Activated CD8-positive, alpha-beta T cell treated with anti-CD3 and anti-CD28 coated beads for 36 hours (primary cell): ENCODE measurements at regions not wholly inside any gene's neighbourhood (a gene's known extent, or its start where the extent isn't known, plus 50 kb on each side); places are given as distances from the start of the nearest gene placed in this dataset.

Source experiments
- ATAC-seq: fragments of 200-7000 bp; cut with Tn5 transposase; one replicate; pipeline ENCODE4 v1.10.0; 2021; ENCODE audit warnings: mild to moderate bottlenecking, moderate library complexity
- CTCF ChIA-PET: fragments of 350-600 bp; sonication (Branson Sonifier 250); formaldehyde crosslinking; loops from one replicate; lab custom pipeline; 2021; ENCODE audit warnings: antibody characterized with exemption; lab: Charles Lee
- POLR2A ChIA-PET: fragments of 350-600 bp; sonication (Branson Sonifier 250); formaldehyde crosslinking; loops from one replicate; lab custom pipeline; 2021; ENCODE audit warnings: antibody characterized with exemption; lab: Charles Lee
- DNase-seq: peaks from one replicate; pipeline ENCODE4 v3.0.0-alpha.2; 2020
- H3K27ac Mint-ChIP-seq: one replicate; pipeline ENCODE4 v1.8.0; 2021; ENCODE audit warnings: mild to moderate bottlenecking, mixed read lengths
- H3K27me3 Mint-ChIP-seq: one replicate; pipeline ENCODE4 v1.8.0; 2021; ENCODE audit warnings: mixed read lengths
- H3K36me3 Mint-ChIP-seq: one replicate; pipeline ENCODE4 v1.8.0; 2021; ENCODE audit warnings: low read depth, mixed read lengths
- H3K4me1 Mint-ChIP-seq: one replicate; pipeline ENCODE4 v1.8.0; 2021; ENCODE audit warnings: low read depth, mixed read lengths
- H3K4me3 Mint-ChIP-seq: one replicate; pipeline ENCODE4 v1.8.0; 2021; ENCODE audit warnings: mild to moderate bottlenecking, moderate library complexity, mixed read lengths
- H3K9me3 Mint-ChIP-seq: one replicate; pipeline ENCODE4 v1.8.0; 2021; ENCODE audit warnings: mixed read lengths
- CTCF ChIP-seq: fragments of 200-600 bp; IDR thresholded peaks from one replicate; pipeline ENCODE4 v1.8.0; 2022; ENCODE audit warnings: antibody characterized with exemption, mild to moderate bottlenecking
- intact Hi-C: fragments of 100-400 bp; cut with micrococcal nuclease; formaldehyde crosslinking; loops from one replicate; pipeline ENCODE4 v1.10.0; 2022

- Mint-ChIP-seq H3K27me3 (peaks cover 3% of the 10 kb centered on the region), H3K9me3 (no peaks in the 10 kb centered on the region), H3K36me3 (no peaks in the 10 kb centered on the region), H3K4me3 (no peak overlapping the region), H3K4me1 (no peaks in the 10 kb centered on the region), H3K27ac (no peak overlapping the region)
- ChIA-PET POLR2A (no interaction called here), CTCF (no interaction called here)
- ATAC-seq: no peak
- intact Hi-C loops: no loop called here
- no peak for DNase-seq
- TF ChIP-seq CTCF: no peak
These were observed 54.0 kb downstream of the RFPL4B start for GRCh38 chr6:112401083-112401482.

GRCh38 chr6:112407101-112407590 lies 60.0 kb downstream of the RFPL4B start:
- Mint-ChIP-seq H3K27ac (no peak overlapping the region), H3K9me3 (no peaks in the 10 kb centered on the region), H3K27me3 (peaks cover 2% of the 10 kb centered on the region), H3K36me3 (no peaks in the 10 kb centered on the region), H3K4me1 (no peaks in the 10 kb centered on the region), H3K4me3 (no peak overlapping the region)
- TF ChIP-seq CTCF: no peak
- ATAC-seq (no peak), DNase-seq (no peak)
- intact Hi-C loops: no loop called here
- CTCF ChIA-PET: interaction anchor here (0.7 kb wide), 1 partner anchor 58 kb away, joined by 3 read pairs; no protein-coding TSS in a partner anchor
- POLR2A ChIA-PET: no interaction called here

- POLR2A ChIA-PET: no interaction called here
- no peak overlapping the region for H3K27ac Mint-ChIP-seq
These were observed 61.4 kb downstream of the RFPL4B start for GRCh38 chr6:112408522-112408921.

GRCh38 chr6:112409311-112409710 lies 62.2 kb downstream of the RFPL4B start:
- Mint-ChIP-seq H3K4me3 (no peak overlapping the region), H3K4me1 (no peaks in the 10 kb centered on the region), H3K36me3 (no peaks in the 10 kb centered on the region), H3K27ac (no peak overlapping the region), H3K9me3 (no peaks in the 10 kb centered on the region), H3K27me3 (no peaks in the 10 kb centered on the region)
- intact Hi-C loops: no loop called here
- ATAC-seq (no peak), DNase-seq (no peak)
- CTCF ChIA-PET: no interaction called here
- TF ChIP-seq CTCF: no peak
- POLR2A ChIA-PET: no interaction called here

More at GRCh38 chr6:112408522-112408921, 61.4 kb downstream of the RFPL4B start:
- Mint-ChIP-seq H3K4me1 (no peaks in the 10 kb centered on the region), H3K4me3 (no peak overlapping the region), H3K27me3 (no peaks in the 10 kb centered on the region), H3K9me3 (no peaks in the 10 kb centered on the region), H3K36me3 (no peaks in the 10 kb centered on the region)
- DNase-seq: no peak
- no peak for ATAC-seq
- intact Hi-C loops: no loop called here
- CTCF ChIA-PET: no interaction called here
- TF ChIP-seq CTCF: no peak

- no peak for TF ChIP-seq CTCF
- ATAC-seq (no peak), DNase-seq (no peak)
- Mint-ChIP-seq H3K36me3 (no peaks in the 10 kb centered on the region), H3K9me3 (no peaks in the 10 kb centered on the region), H3K27ac (no peak overlapping the region), H3K27me3 (no peaks in the 10 kb centered on the region), H3K4me1 (no peaks in the 10 kb centered on the region), H3K4me3 (no peak overlapping the region)
- ChIA-PET POLR2A (interaction anchor here (0.9 kb wide), 1 partner anchor 25 kb away, joined by 3 read pairs; no protein-coding TSS in a partner anchor), CTCF (no interaction called here)
- intact Hi-C loops: no loop called here
These were observed 66.7 kb downstream of the RFPL4B start for GRCh38 chr6:112413780-112414179.
